GM03348 (cell line): ENCODE measurements at regions not wholly inside any gene's neighbourhood (a gene's known extent, or its start where the extent isn't known, plus 50 kb on each side); places are given as distances from the start of the nearest gene placed in this dataset.
A peak's percentile ranks its signal among the peaks of the same experiment; 100 is the strongest.

Source experiments
- DNase-seq: peaks from one replicate; pipeline ENCODE4 v3.0.0; 2012; ENCODE audit warnings: low spot score

DNA sequence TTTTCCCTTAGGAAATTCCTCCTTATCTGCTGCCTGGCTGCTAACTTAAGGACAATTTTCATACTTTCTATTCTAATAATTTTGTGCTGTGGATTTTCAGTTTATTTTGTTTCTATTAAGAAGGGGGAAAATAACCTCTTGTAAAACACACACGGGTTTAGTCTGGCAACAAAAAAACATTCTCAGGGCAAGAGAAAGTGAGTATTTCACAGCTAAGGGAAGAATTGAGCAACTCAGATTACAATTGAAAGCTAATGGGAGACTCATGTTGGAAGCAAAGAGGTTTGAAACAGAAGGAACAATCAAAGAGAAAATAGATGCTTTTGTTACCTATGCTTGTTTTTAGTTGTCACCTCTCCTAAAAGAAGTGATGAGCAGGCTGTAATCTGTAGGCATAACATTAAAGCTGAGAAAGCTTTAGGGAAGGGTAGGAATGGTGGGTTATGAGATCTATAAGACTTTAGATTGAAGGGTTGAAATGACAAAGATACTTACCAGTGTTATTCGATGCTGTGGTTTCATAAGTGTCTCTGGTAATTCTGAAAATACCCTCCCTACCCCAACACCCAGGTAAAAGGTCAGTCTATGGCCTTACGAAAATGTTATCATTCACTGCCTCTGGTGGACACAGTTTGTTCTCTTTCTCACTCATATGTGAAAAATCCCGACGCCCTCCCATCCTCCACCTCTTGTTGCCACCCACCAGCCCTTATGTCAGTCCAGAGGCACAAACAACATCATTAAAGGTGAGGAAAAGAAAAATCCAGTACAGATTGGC is 510.9 kb downstream of the TXNL1 start:
- DNase-seq: peak; percentile 29

DNA sequence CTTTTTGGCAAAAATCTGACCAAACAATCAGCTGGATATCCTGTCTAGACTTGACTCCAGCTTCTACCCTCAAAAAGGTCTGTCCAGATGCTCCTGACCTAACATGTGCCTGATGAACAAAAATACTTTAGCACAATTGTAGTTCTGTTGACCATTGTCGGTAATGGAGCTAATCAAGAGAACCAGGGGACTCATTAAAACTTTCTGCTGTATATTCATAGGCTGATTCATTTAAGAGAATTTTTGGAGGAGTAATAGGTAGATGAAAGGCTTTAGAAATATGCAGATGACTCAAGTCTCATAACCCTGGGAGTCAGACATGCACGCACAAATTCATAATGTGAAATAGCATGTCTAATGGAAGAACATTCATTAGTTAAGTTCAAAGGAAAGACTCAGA is 514.2 kb downstream of the TXNL1 start:
- peak; percentile 40 for DNase-seq

- DNase-seq: no peak
These were observed 516.7 kb downstream of the TXNL1 start for GRCh38 chr18:56121669-56122068.

GRCh38 chr18:56120782-56121181 is 517.6 kb downstream of the TXNL1 start:
- no peak for DNase-seq

DNA sequence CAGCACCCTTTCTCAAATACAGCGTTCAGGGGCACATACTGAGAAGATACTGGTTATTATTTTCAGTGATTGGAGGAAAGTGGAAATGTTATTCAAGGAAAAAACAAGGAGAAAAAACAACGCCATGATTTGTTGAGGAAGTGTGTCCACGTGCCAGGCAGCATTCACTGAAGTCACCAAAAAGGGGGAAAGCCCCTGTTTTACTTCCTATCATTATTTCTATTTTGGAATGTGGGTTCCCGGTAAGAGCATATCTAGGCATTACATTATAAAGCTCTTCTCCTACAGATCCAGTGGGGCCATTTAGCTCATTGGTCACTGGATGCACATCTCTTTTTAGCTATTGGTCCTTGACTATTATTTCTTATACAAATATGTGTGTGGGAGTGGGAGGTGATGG is 518.7 kb downstream of the TXNL1 start:
- no peak for DNase-seq

DNA sequence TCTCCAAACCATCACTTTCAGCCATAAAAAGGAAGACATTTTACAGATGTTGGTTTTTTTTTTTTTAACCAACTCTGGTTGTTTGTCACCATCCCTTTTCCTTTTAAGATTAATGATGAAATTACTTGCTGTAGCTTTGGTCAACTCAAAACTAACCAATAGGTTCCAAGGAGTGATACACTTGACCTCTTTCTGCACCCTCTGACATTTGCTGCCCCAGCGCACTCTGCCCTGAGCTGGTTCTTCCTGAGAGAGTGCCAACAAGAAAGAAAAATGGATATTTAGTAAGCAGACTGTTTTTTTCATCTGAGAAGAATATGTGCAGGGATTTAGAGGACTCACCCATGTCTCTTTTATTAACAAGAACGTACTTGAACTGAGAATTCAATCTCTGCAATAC is 520.0 kb downstream of the TXNL1 start:
- no peak for DNase-seq

GRCh38 chr18:56115071-56116015 is 523.0 kb downstream of the TXNL1 start:
- DNase-seq: no peak

DNA sequence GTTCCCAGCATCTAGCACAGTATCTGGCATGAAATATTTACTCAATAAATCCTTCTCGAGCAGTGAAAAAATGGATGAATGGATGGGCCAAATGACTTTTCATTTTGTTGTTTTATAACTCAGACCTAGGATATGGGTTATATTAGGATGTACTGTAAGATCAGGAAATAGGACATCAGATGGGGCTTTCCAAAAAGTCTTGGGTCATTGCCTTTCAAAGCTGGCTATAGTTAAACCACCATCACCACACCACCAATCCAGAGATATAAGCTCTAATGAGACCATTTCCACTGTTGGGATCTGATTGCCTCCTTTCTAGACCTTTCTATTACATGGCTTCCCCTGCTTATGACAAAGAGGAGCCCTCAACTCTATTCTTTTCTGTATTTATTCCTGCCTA is 525.0 kb upstream of the TCF4 start:
- DNase-seq: no peak

DNA sequence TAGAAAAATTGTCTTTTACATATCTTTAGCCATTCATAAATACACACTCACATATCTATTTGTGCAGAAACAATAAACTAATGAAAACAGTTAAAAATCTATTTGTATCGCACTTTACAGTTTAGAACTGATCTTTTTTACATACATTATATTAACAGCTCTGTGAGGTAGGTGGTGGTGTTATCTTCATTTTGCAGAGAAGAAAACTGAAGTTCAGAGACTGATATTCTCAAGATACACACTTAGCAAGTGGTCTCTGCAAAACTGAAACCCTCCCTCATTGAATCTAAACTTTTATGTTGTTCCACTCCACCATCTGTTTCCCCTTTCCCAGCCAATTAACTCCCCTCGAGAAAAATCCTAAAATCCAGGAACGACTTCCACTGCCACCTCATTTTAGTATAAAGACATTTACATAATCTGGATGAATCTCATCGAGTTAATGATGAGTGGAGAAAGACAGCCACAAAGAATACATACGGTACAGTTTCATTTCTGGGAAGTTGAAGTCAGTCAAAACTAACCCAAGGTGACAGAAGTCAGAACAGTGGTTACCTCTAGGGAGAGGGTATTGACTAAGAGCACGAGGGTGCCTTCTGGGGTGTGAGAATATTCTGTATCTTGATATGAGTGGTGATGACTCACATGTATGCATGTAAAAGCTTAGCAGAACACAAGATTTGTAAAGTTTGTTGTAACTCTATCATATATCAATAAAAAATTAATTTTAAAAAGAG is 524.2 kb upstream of the TCF4 start:
- DNase-seq: no peak

- DNase-seq: no peak
These were observed 521.8 kb upstream of the TCF4 start for GRCh38 chr18:56109757-56110156.

DNA sequence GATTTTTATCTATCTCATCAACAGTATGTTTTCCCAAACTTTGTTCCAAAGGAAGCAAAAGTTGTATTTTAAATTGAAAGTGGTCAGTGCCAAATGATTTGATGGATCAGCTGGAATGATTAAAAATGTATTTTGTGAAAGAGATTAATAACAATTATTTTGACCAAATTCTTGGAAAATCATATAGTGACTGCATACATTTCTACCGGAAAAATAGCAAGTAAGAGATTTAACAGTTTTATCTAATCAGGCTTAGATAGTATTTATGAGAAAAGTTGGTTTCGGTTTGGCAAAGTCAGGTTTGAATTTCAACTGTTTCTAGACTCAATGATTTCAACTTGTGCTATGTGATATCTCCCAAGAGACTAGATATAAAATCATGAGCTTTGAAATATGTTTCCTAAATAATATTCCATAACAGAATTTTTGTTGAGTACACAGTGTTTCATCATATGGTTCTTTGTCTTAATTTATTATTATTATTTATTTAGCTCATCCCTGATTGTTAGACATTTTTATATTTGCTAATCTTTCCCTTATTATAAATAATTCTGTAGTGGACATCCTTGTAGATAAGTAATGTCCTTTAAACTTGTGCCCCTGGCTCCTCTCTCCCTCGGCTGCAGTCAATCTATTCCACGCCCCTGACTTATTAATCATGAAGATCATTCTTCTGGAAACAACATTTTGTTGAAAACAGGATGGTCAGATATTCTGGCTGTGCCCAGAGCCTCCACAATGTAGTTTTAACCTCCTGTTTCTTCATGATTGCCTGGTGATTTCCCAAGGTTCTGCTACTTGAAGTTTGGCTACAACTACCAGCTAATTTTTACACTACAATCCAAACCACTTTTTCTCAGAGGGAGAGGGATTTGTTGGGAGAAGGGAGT is 520.7 kb upstream of the TCF4 start:
- no peak for DNase-seq

GRCh38 chr18:56107821-56108477 is 520.0 kb upstream of the TCF4 start:
- DNase-seq: no peak

DNA sequence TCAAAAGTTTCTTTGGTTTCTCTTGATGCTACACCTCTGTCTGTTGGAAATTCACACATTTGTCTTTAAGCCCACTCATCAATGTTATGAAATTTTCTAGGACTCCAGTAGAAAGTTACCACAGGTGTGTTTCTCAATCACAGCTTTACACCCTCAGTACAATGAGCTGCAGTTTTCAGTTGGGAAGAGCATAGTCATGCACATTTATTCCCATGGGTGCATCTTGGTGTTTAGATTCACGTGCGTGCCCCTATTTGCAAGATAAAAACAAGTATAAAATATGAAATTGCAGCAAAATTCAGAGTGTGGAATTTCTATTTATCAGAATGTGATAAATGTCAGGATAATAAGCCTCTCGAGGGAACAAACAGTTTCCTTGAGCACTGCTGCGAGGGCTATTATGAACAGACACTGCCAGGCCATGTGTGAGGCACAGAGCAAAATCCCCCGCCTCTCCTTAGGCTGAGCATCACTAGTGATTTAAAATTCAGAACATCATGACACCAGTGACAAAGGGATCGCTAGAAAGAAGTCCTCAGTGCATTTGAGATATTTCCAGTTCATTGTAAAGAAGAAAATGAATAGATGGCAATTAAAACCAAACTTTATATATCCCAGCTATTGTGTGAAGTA is 512.2 kb upstream of the TCF4 start:
- DNase-seq: no peak

GRCh38 chr18:56097621-56098020 is 509.6 kb upstream of the TCF4 start:
- DNase-seq: no peak

DNA sequence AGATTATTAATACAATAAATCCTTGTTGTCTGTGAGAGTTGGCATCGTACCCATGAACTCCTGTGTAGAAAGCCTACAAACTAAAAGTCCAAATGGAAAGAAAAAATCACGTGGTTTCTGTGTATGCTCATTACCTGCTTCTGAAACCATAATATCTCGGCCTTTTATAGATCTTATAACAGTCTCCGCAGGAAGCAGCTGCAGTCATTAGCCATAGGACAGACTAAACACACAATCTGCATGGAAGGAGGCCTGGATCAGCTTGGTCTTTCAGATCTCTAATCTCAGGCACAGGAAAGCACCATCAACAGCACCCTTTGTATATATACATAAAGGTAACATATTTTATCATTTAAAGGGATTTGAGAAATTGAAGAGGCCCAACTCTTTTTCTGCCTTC is 508.9 kb upstream of the TCF4 start:
- DNase-seq: no peak

DNA sequence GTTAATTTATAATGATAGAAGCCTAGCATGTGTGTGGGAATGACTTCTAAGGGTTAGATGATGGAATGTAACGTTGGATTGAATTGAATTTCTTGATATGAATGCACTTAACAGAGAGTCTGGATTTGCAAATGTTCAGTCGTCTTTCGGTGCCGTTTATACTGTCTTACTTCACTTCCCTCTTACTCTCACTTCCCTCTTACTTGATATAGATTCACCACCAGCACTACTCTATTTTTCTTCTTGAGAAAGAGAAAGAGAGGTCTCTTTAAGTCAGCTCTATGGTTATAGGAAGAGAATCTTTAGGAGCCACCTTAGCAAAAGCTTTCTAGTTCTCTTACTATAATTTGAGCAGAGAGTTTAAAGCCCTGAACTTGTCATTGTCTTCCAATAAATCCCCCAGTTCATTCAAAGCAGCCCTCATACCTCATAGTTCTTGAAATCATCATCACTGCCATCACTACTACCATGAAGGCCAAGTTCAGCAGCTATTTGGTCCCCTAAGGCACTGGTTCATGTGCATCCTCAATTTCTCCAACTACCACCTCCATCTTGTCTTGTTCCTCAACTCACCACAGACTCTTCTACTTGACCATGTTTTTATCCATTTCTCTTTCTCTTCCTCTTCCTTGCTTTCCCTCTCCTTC is 501.7 kb upstream of the TCF4 start:
- no peak for DNase-seq

- no peak for DNase-seq
These were observed 498.8 kb upstream of the TCF4 start for GRCh38 chr18:56086786-56087185.

DNA sequence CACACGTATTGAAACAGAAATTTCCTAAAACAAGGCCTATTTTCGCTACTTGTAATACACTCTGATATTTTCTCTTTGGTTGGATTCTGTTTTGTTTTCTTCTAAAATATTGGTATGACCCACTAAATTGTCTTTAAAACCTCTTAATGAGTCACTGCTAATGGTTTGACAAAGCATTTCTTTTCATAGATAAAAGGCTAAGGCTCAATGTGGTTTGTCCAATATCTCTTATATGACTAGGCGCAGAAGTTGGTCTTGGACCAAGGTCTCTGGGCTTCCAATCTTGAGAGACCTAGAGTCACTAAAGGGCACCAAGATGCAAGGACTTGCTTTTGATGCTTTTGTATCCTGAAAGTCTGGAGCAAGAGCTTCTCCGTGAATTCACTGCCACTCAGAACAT is 498.2 kb upstream of the TCF4 start:
- DNase-seq: no peak

DNA sequence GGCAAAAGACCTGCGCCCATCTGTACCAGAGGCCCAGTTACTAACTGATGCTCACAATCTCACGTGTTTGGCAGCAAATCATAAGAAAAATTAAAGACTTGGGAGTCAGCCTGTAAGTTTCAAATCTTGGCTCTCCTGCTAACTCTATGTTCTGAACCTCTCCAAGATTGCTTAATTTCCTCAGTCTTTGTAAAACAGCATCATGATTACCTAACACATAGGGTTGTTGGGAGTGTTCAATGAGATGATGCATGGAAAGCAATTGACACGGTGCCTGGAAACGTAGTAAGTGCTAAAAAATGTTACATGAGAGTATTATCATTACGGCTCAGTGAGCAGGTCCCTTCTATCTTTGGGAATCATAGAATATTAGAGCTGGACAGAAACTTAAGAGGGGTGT is 497.6 kb upstream of the TCF4 start:
- DNase-seq: peak; percentile 76
